ENCODE measurements at regions not wholly inside any gene's neighbourhood (a gene's known extent, or its start where the extent isn't known, plus 50 kb on each side); places are given as distances from the start of the nearest gene placed in this dataset.

- H3K27ac ChIP-seq = no peak overlapping the region
- no peaks in the 10 kb centered on the region for H3K4me1 ChIP-seq
- no peaks in the 10 kb centered on the region for H3K79me2 ChIP-seq
- H3K4me3 ChIP-seq (ENCODE audit: low read depth, low read length) = no peak overlapping the region
- H3K9me3 ChIP-seq (ENCODE audit: control insufficient read depth, low read length) = no peaks in the 10 kb centered on the region
- no peak overlapping the region for H3K9ac ChIP-seq
- no peaks in the 10 kb centered on the region for H3K36me3 ChIP-seq (ENCODE audit: control insufficient read depth, insufficient read depth, low read length)
- no peak overlapping the region for H3K4me2 ChIP-seq (ENCODE audit: low read length)
- no peak overlapping the region for H2AFZ ChIP-seq
- H3K27me3 ChIP-seq (ENCODE audit: control insufficient read depth, insufficient read depth, low read length) = no peaks in the 10 kb centered on the region
- TF ChIP-seq CTCF (IDR thresholded peaks at IDR 0.05) = no peak
These were observed 490.9 kb upstream of the JARID2 start for GRCh38 chr6:14754751-14755513.

DNA sequence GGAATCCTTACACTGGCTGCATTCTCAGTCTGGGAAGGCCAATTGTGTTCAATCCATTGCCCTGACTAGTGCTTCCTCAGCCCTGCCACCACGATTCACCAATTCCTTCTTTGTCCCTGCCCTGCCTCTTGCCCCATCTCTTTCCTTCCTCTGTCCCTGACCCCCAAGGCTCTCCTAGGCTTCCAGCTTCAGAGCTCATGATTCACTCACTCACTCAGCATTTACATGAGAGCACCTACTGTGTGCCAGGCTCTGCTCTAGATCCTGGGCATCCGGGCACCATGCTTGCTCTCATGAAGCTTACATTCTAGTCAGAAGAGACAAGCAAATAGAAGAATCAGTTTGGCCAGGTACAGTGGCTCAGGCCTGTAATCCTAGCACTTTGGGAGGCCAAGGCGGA lies 489.5 kb upstream of the JARID2 start:
- no peak for TF ChIP-seq CTCF (IDR thresholded peaks at IDR 0.05)
- no peak overlapping the region for H3K9ac ChIP-seq
- no peak overlapping the region for H2AFZ ChIP-seq
- H3K9me3 ChIP-seq (ENCODE audit: control insufficient read depth, low read length) = no peaks in the 10 kb centered on the region
- H3K27me3 ChIP-seq (ENCODE audit: control insufficient read depth, insufficient read depth, low read length) = no peaks in the 10 kb centered on the region
- H3K4me3 ChIP-seq (ENCODE audit: low read depth, low read length) = no peak overlapping the region
- no peak overlapping the region for H3K4me2 ChIP-seq (ENCODE audit: low read length)
- no peaks in the 10 kb centered on the region for H3K79me2 ChIP-seq
- H3K36me3 ChIP-seq (ENCODE audit: control insufficient read depth, insufficient read depth, low read length) = no peaks in the 10 kb centered on the region
- H3K27ac ChIP-seq = no peak overlapping the region
- no peaks in the 10 kb centered on the region for H3K4me1 ChIP-seq

DNA sequence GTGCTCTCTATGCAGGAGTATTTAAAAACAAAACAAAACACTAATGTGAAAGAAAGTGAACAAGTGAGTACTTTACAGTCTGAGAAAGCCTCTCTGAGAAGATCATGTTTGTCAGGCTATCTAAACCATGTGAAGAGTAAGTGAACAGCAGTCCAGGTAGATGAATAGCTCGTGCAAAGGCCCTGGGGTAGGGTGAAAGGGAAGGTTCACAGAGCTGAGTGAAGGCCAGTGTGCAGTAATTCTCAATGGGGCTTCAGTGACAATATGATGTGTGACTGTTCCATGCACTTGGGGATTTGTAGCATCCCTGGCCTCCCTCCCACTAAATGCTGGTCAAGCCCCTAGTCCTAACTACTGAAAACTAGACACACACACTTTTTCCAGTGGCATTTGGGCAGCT lies 488.9 kb upstream of the JARID2 start:
- Histone ChIP-seq H3K27me3 (ENCODE audit: control insufficient read depth, insufficient read depth, low read length) (no peaks in the 10 kb centered on the region), H3K79me2 (no peaks in the 10 kb centered on the region), H3K9ac (no peak overlapping the region), H3K36me3 (ENCODE audit: control insufficient read depth, insufficient read depth, low read length) (no peaks in the 10 kb centered on the region), H3K4me3 (ENCODE audit: low read depth, low read length) (no peak overlapping the region), H2AFZ (no peak overlapping the region), H3K9me3 (ENCODE audit: control insufficient read depth, low read length) (no peaks in the 10 kb centered on the region), H3K4me1 (no peaks in the 10 kb centered on the region), H3K27ac (no peak overlapping the region), H3K4me2 (ENCODE audit: low read length) (no peak overlapping the region)
- no peak for TF ChIP-seq CTCF (IDR thresholded peaks at IDR 0.05)

- Histone ChIP-seq H3K4me1 (no peaks in the 10 kb centered on the region), H3K36me3 (ENCODE audit: control insufficient read depth, insufficient read depth, low read length) (no peaks in the 10 kb centered on the region), H3K27me3 (ENCODE audit: control insufficient read depth, insufficient read depth, low read length) (no peaks in the 10 kb centered on the region), H3K79me2 (no peaks in the 10 kb centered on the region), H3K27ac (no peak overlapping the region), H3K9me3 (ENCODE audit: control insufficient read depth, low read length) (no peaks in the 10 kb centered on the region), H2AFZ (no peak overlapping the region), H3K4me2 (ENCODE audit: low read length) (no peak overlapping the region), H3K9ac (no peak overlapping the region), H3K4me3 (ENCODE audit: low read depth, low read length) (no peak overlapping the region)
- no peak for TF ChIP-seq CTCF (IDR thresholded peaks at IDR 0.05)
These were observed 488.5 kb upstream of the JARID2 start for GRCh38 chr6:14757418-14757817.

Measured in parathyroid adenoma (tissue), 2 donors.